Non-pigmented ciliary epithelial cell (primary cell): ENCODE measurements at regions not wholly inside any gene's neighbourhood (a gene's known extent, or its start where the extent isn't known, plus 50 kb on each side); places are given as distances from the start of the nearest gene placed in this dataset.
"Not testable (repeated sequence)": the region's sequence is repeated elsewhere in the genome, so short reads cannot be mapped to it uniquely, and the experiment has no call there.

Experiments
- DNase-seq: peaks from one replicate; pipeline ENCODE4 v3.0.0-alpha.2; 2010; ENCODE audit warnings: low read depth

DNA sequence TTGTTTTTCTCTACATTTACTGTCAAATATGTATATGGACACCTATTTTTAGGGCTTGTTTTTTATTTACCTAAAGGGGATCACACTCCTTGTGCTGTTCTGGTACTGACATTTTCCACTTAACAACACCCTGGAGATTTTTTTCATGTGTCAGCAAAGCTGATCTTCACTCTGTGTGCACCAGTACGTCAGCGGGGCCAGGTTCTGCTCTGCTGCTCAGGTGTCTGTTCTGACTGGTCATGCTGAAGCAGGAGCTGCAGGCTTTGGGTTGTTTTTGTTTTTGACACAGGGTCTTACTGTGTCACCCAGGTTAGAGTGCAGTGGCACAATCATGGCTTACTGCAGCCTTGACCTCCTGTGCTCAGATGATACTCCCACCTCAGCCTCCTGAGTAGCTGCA, 81.9 kb upstream of the CCND2 start:
- no peak for DNase-seq

DNA sequence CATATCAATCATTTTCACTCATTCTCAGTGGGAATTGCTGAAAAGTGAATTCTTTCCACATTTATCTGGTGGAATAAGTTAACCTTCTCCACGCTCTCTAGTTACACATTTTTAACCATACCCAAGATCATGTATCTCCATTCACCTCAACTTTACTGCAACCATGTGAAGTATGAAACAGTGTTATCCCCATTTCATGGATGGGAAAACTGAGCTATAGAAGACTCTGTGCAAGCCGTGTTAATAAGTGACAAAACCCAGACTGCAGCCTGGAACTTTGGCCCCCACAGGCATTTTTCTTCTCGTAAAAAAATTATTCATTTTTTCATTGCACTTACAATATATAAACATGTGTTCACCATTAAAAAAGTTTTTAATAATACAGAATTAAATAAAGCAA, 82.4 kb upstream of the CCND2 start:
- no peak for DNase-seq

DNA sequence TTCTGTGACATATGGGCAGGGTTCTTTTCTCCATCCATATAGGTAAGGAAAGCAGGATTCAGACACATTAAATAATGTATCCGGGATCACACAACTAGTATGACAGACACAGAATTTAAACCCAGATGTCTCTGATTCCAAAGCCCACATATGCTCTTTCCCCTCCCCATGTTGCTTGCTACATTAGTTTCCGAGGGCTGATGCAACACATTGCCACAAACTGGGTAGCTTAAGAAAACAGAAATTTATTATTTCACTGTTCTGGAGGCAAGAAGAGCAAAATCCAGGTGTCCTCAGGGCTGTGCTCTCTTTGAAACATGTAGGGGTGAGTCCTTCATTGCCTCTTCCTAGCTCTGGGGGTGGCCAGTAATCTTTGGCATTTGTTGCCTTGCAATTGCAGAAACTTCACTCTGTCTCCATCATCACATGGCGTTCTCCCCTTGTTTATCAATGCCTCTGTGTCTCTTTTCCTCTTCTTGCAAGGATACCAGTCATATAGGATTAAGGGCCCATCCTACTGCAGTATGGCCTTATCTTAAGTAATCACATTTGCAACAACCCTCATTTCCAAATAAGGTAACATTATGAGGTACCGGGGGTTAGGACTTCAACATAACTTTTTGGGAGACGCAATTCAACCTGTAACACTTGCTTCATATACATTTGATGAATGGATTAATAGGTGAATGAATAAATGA, 83.0 kb upstream of the CCND2 start:
- DNase-seq = no peak

- DNase-seq = no peak
Measured at GRCh38 chr12:4189721-4190120, 83.8 kb upstream of the CCND2 start.

GRCh38 chr12:4187916-4188315, 85.6 kb upstream of the CCND2 start:
- no peak for DNase-seq

DNA sequence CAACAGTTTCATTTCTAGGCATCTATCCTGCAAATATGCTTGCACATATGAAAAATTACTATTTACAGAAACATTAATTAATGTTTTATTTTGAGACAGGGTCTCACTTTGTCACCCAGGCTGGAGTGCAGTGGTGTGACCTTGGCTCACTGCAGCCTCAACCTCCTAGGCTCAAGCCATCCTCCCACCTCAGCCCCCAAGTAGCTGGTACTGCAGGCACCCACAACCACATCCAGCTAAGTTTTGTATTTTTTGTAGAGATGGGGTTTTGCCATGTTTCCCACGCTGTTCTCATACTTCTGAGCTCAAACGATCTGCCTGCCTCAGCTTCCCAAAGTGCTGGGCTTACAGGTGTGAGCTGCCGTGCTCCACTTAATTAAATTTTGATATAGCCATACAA, 86.2 kb upstream of the CCND2 start:
- DNase-seq = not testable (repeated sequence)

DNA sequence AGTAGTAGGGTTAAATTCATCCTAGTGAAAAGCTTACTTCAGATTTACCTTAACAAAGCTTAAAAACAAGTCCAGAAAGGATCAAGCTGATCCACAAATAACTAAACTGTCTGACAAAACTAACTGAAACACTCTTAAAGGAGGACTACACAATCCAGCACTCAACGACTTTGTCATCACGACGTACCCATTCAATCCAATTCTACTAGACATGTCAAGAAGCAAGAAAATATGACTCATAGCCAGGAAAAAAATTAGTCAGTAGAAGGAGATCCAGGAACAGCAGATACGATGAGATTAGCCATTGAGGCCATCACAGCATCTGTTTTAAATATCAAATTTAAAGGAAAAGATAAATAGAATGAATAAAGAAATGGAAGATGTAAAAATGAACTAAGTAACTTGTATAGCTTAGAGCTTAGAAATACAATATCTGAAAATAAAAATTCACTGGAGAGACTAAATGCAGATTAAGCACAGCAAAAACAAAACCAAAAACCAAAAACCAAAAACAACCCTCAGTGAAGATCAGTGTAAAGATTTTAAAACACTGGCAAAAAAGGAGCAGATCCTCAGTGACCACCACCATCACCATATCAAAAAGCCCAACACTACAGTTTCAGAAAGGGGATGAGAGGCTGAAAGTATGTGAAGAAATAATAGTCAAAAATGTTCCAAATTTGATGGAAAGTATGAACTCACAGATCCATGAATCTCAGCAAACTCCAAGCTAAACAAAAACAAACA, 95.0 kb upstream of the CCND2 start:
- no peak for DNase-seq

- no peak for DNase-seq
Measured at GRCh38 chr12:4177262-4177661, 96.3 kb upstream of the CCND2 start.

GRCh38 chr12:4176168-4176567, 97.4 kb upstream of the CCND2 start:
- DNase-seq = no peak

DNA sequence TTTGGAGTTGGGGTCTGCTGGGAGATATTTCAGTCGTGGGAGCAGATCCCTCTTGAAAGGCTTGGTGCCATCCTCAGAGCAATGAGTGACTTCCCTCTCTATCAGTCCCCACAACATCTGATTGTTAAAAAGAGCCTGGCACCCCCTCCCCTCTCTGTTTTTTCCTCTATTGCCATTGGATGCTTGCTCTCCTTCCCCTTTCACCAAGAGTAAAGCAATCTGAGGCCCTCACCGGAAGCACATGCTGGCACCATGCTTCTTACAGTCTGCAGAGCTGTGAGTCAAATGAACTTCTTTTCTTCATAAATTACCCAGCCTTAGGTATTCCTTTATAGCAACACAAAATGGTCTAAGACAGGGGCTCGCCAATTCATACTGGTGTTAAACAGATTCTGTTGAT, 99.1 kb upstream of the CCND2 start:
- DNase-seq = no peak

DNA sequence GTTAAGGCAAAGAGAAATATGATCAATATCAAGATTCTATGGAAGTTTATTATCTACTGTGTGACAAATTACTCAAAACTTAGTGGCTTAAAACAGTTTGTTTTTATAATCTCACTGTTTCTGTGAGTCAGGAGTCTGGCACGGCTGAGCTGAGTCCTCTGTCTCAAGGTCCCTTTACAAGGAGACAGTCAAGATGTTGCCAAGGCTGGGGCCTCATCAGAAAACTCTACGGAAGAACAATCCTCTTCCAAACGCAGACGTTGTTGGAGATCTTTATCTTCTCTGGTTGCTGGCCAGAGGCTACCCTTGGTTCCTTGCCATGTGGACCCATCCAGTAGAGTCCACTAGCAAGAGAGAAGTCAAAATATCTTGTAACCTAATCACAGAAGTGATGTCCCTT, 100.6 kb upstream of the CCND2 start:
- DNase-seq = no peak

DNA sequence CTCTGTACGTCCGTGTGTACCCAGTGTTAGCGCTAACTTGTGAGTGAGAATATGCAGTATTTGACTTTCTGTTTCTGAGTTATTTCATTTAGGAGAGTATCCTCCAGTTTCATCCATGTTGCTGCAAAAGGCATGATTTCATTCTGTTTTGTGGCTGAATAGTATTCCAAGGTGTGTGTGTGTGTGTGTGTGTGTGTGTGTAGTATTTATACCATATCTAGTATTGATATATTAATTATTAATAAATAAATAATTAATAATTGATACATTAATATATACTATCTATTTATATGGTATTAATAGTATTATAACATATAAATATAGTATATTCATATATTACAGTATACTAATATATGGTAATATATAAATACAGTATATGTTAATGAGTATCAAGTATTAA, 101.8 kb upstream of the CCND2 start:
- no peak for DNase-seq

GRCh38 chr12:4169959-4170358, 103.6 kb upstream of the CCND2 start:
- no peak for DNase-seq

DNA sequence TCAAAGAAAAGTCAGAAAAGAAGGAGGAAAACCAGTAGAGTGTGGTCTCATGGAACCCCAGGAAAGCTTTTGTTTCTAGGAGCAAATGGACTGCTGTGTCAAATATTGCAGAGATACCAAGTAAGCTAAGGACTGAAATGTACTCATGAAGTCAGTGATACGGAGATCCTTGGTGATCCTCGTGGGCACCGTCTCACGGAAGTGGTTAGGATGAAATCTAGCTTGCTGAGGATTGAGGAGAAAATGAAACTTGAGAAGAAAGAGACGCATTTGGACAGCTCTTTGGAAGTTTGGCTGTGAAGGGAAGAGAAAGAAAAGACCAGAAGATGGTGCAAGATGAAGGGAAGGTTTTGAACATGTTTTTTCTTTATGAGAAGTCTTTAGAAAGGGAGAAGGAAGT, 104.0 kb upstream of the CCND2 start:
- no peak for DNase-seq

DNA sequence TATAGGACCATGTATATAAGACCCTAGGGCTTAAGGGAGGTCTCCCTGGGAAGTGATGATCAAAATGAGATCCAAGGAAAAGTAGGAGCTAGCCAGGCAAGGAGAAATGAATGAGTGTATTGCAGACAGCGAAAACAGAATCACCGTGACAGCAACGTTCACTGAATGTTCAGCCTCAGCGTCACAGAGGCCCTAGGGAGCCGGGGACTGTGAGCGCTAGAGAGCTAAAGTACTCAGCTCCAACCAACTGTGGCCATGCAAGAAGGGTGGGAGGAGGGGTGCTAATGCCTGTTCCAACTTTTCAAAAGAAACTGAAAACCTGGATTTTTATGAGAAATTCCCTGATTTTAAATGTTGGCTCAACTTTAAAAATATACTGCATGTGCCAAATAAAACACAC, 105.5 kb upstream of the CCND2 start:
- no peak for DNase-seq

GRCh38 chr12:4164559-4165558, 108.7 kb upstream of the CCND2 start:
- peak; percentile 44 for DNase-seq

DNA sequence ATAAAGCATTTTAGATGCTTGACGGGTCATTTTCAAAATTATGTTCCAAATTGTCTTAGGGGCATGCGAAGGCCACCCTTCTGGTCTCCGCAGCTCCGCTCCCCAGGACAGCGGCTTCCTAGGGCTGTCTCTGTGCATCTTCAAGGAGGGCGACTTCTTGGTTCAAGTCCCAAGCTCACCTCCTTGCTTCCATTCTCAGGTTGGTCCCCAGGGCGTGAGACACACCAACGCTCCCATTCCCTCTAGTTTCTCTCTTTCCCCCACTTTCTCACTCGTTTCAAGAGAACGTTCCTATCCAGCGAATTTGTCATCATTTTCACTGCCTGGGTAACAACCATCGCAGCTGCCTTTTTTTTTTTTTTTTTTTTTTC, 109.4 kb upstream of the CCND2 start:
- DNase-seq = no peak

DNA sequence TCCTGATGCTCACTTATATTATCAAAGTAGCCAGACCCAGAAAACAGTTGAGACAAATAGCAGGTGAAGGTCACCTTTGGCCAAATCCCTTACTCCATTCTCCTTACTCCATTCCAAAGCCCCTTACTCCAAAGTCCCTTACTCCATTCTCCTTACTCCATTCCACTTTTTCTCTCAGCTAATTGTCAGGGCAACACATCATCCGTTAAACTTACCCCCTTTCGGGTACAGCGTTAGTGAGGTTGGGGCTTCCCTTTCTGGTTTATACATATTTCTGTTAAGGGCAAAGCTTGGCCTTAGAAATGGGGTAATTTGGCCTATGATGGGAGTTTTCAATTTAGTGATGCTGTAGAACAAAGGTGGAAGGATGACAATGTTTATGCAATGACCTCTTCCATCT, 111.8 kb upstream of the CCND2 start:
- DNase-seq = no peak

GRCh38 chr12:4160314-4161040, 113.1 kb upstream of the CCND2 start:
- no peak for DNase-seq

- DNase-seq = no peak
Measured at GRCh38 chr12:4159851-4160250, 113.7 kb upstream of the CCND2 start.

DNA sequence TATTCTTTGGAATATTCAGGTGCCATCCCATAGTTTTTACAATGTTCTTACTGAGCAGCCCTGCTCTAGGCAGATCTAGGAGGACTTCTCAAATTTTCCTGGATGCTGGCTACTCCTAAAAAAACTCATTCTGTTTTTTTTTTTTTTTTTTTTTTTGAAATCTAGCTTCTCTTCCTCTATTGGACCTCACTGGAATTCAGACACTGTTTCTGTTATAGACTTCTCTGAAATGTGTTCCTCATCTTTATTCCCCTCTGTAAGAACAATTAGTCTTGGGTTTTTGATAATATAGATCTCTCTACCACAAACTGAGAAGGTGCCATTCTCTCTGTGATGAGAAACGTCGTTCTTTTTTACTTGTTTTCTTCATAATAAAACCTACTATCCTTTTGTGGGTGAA, 115.3 kb upstream of the CCND2 start:
- DNase-seq = no peak

DNA sequence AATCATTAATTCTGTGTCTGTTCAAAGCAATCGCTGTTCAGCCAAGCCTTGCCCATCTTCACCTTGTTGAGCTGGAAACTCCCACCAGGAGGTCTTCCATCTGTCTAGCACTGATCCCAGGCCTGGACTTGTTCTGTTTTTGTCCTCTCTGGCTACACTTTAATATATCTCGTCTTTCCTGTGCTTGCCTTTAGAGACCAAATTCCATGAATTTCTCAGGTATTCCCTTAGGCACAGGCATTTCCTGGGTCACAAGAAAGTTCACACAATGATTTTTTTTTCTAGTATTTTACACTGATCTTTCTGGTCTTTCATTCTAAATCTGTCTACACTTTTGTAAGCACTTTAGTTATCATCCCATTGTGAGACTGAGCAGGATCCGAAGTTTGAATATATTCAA, 116.4 kb upstream of the CCND2 start:
- no peak for DNase-seq
